ENCODE measurements at regions not wholly inside any gene's neighbourhood (a gene's known extent, or its start where the extent isn't known, plus 50 kb on each side); places are given as distances from the start of the nearest gene placed in this dataset.

DNA sequence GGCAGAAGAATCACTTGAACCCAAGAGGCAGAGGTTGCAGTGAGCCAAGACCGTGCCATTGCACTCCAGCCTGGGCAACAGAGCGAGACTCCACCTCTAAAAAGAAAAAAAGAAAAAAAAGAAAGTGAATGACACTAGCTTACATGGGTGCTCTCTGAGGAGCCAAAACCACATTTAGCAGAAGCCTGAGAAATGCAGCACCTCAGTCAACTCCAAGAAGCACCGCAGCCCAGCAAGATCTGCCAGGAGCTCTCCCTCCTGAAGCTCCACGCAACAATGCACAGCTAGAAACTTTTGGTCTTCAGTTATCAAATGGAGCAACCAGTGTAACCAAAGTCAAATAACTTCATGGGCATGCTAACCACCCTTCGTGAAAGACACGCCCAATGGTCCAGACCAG is 229.1 kb downstream of the SETD4 start:
- H3K4me3 ChIP-seq (ENCODE audit: low read length) = no peak overlapping the region
- no peaks in the 10 kb centered on the region for H3K27me3 ChIP-seq (ENCODE audit: low read length)
- no peak overlapping the region for H3K27ac ChIP-seq (ENCODE audit: low read length)
- no peak for DNase-seq
- H3K9ac ChIP-seq (ENCODE audit: low read length) = no peak overlapping the region
- H2AFZ ChIP-seq (ENCODE audit: low read length) = no peak overlapping the region
- no peaks in the 10 kb centered on the region for H4K20me1 ChIP-seq (ENCODE audit: insufficient read depth, low read depth, low read length)
- no peaks in the 10 kb centered on the region for H3K9me3 ChIP-seq (ENCODE audit: low read length)
- H3K4me1 ChIP-seq (ENCODE audit: low read length) = no peaks in the 10 kb centered on the region
- H3K36me3 ChIP-seq (ENCODE audit: insufficient read depth, low read length) = no peaks in the 10 kb centered on the region
- H3K79me2 ChIP-seq (ENCODE audit: low read length) = no peaks in the 10 kb centered on the region
- H3K4me2 ChIP-seq (ENCODE audit: low read depth, low read length, poor library complexity, severe bottlenecking) = no peak overlapping the region
- no peaks in the 10 kb centered on the region for H3K9me2 ChIP-seq (replicated peaks; ENCODE audit: insufficient read depth, low read length)

DNA sequence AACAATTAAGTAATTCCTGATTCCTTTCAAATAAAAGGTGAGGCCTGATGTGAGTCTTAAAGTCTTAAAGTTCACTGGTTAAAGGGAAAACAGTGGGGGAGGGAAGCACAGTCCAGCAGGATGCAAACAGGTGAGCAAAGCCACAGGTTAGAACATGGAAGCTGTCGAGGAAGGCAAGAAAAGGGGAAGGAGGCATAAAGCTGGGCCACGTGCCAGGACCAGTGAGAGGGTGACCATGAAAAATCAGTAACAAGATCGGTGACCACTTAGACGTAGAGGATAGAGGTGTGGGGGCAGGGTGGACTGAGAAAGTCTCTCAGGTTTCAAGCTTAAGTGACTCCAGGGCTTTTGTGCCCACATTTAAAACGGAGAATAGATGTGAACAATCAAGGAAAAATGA is 231.3 kb downstream of the SETD4 start:
- Histone ChIP-seq H3K9me3 (ENCODE audit: low read length) (no peaks in the 10 kb centered on the region), H3K9ac (ENCODE audit: low read length) (no peak overlapping the region), H3K36me3 (ENCODE audit: insufficient read depth, low read length) (no peaks in the 10 kb centered on the region), H3K27me3 (ENCODE audit: low read length) (no peaks in the 10 kb centered on the region), H3K4me2 (ENCODE audit: low read depth, low read length, poor library complexity, severe bottlenecking) (no peak overlapping the region), H3K79me2 (ENCODE audit: low read length) (no peaks in the 10 kb centered on the region), H3K9me2 (replicated peaks; ENCODE audit: insufficient read depth, low read length) (no peaks in the 10 kb centered on the region), H4K20me1 (ENCODE audit: insufficient read depth, low read depth, low read length) (no peaks in the 10 kb centered on the region), H3K27ac (ENCODE audit: low read length) (no peak overlapping the region), H3K4me1 (ENCODE audit: low read length) (no peaks in the 10 kb centered on the region), H3K4me3 (ENCODE audit: low read length) (no peak overlapping the region), H2AFZ (ENCODE audit: low read length) (no peak overlapping the region)
- DNase-seq = no peak

DNA sequence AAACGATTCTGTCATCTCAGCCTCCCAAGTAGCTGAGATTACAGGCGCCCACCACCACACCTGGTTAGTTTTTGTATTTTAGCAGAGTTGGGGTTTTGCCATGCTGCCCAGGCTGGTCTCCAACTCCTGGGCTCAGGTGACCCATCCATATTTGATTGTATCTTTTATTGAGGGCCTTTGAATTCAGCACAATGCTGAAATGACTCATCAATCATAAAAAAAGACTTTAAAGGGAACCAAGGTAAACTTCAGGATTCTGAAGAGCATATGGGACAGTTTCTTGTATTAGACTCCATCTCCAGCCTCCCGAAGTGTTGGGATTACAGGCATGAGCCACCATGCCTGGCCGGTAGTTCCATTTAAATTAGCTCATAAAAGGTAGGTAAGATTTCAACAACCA is 232.2 kb downstream of the SETD4 start:
- Histone ChIP-seq H3K27me3 (ENCODE audit: low read length) (no peaks in the 10 kb centered on the region), H3K36me3 (ENCODE audit: insufficient read depth, low read length) (no peaks in the 10 kb centered on the region), H3K9me2 (replicated peaks; ENCODE audit: insufficient read depth, low read length) (no peaks in the 10 kb centered on the region), H3K9ac (ENCODE audit: low read length) (no peak overlapping the region), H3K27ac (ENCODE audit: low read length) (no peak overlapping the region), H3K9me3 (ENCODE audit: low read length) (no peaks in the 10 kb centered on the region), H3K79me2 (ENCODE audit: low read length) (no peaks in the 10 kb centered on the region), H4K20me1 (ENCODE audit: insufficient read depth, low read depth, low read length) (no peaks in the 10 kb centered on the region), H3K4me2 (ENCODE audit: low read depth, low read length, poor library complexity, severe bottlenecking) (no peak overlapping the region), H2AFZ (ENCODE audit: low read length) (no peak overlapping the region), H3K4me3 (ENCODE audit: low read length) (no peak overlapping the region), H3K4me1 (ENCODE audit: low read length) (no peaks in the 10 kb centered on the region)
- no peak for DNase-seq

DNA sequence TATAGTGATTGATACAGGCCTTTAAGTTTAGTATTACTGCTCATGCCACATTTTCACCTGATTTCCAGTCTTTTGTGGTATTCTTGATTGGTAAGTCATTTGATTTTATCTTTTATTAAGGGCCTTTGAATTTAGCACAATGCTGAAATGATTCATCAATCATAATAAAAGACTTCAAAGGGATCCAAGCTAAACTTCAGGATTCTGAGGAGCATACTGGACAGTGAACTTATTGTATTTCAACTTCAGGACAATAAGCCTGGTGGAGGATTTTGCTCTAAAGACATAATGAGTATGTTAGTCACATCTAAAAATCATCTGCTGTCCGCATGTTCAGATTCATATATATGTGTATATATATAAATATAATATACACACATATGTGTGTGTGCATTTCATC is 233.3 kb downstream of the SETD4 start:
- Histone ChIP-seq H3K79me2 (ENCODE audit: low read length) (no peaks in the 10 kb centered on the region), H3K4me1 (ENCODE audit: low read length) (no peaks in the 10 kb centered on the region), H3K9me2 (replicated peaks; ENCODE audit: insufficient read depth, low read length) (no peaks in the 10 kb centered on the region), H3K9me3 (ENCODE audit: low read length) (no peaks in the 10 kb centered on the region), H3K36me3 (ENCODE audit: insufficient read depth, low read length) (no peaks in the 10 kb centered on the region), H4K20me1 (ENCODE audit: insufficient read depth, low read depth, low read length) (no peaks in the 10 kb centered on the region), H3K27me3 (ENCODE audit: low read length) (no peaks in the 10 kb centered on the region), H2AFZ (ENCODE audit: low read length) (no peak overlapping the region), H3K4me2 (ENCODE audit: low read depth, low read length, poor library complexity, severe bottlenecking) (no peak overlapping the region), H3K9ac (ENCODE audit: low read length) (no peak overlapping the region), H3K4me3 (ENCODE audit: low read length) (no peak overlapping the region), H3K27ac (ENCODE audit: low read length) (no peak overlapping the region)
- no peak for DNase-seq

DNA sequence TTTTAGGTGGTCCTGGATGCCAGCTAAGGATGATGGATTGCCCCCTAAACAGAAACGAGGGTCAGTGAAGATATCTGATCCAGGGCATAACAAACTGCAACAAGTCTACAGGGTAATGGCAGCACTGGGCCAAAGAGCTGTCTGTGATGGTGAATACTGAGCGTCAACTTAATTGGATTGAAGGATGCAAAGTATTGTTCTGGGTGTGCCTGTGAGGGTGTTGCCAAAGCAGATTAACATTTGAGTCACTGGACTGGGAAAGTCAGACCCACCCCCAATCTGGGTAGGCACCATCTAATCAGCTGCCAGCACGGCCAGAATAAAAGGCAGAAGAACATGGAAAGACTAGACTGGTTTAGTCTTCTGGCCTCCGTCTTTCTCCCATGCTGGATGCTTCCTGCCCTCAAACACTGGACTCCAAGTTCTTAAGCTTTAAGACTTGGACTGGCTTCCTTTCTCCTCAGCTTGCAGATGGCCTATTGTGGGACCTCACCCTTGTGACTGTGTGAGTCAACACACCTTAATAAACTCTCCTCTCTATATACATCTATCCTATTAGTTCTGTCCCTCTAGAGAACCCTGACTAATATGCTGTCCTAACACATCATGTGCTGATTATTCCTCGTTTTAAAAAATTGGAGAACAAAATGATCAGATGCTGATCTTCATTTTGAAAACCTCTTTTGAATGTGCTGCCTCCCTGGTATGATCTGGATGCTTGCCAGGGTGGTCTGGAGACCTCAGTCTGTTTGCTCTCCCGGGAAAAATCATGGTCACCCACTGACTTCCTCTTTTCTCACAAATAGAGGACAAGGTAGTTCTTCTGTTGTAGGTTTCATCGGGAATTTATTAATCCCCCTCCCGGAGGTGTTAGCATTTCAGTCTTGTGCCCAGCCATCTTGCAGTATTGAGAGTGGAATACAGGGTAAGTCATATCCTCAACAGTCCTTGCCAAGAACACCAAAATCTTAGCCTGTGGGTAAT is 234.7 kb downstream of the SETD4 start:
- H3K9me3 ChIP-seq (ENCODE audit: low read length) = no peaks in the 10 kb centered on the region
- H3K27me3 ChIP-seq (ENCODE audit: low read length) = no peaks in the 10 kb centered on the region
- no peaks in the 10 kb centered on the region for H3K79me2 ChIP-seq (ENCODE audit: low read length)
- no peaks in the 10 kb centered on the region for H3K36me3 ChIP-seq (ENCODE audit: insufficient read depth, low read length)
- no peak overlapping the region for H2AFZ ChIP-seq (ENCODE audit: low read length)
- no peak overlapping the region for H3K4me3 ChIP-seq (ENCODE audit: low read length)
- H3K4me2 ChIP-seq (ENCODE audit: low read depth, low read length, poor library complexity, severe bottlenecking) = no peak overlapping the region
- no peak for DNase-seq
- H3K9ac ChIP-seq (ENCODE audit: low read length) = no peak overlapping the region
- H3K4me1 ChIP-seq (ENCODE audit: low read length) = no peaks in the 10 kb centered on the region
- H3K27ac ChIP-seq (ENCODE audit: low read length) = no peak overlapping the region
- H4K20me1 ChIP-seq (ENCODE audit: insufficient read depth, low read depth, low read length) = no peaks in the 10 kb centered on the region
- no peaks in the 10 kb centered on the region for H3K9me2 ChIP-seq (replicated peaks; ENCODE audit: insufficient read depth, low read length)

DNA sequence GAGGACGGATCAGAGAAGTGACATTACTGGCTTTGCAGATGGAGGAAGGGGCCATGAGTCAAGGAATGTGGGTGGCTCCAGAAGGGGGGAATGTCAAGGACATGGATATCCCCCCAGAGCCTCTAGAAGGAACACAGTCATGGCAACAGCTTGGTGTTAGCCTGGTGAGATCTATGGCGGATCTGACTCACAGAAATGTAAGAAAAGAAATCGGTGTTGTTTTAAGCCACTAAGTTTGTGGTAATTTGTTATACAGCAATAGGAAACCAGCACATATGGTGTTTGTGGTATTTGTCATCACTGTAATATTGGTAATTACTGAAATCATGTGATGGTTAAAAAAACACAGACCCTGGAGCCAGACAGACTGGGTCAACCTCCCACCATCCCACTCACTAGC is 236.2 kb downstream of the SETD4 start:
- H4K20me1 ChIP-seq (ENCODE audit: insufficient read depth, low read depth, low read length) = no peaks in the 10 kb centered on the region
- H3K9me3 ChIP-seq (ENCODE audit: low read length) = no peaks in the 10 kb centered on the region
- H3K4me3 ChIP-seq (ENCODE audit: low read length) = no peak overlapping the region
- no peaks in the 10 kb centered on the region for H3K4me1 ChIP-seq (ENCODE audit: low read length)
- H3K9ac ChIP-seq (ENCODE audit: low read length) = no peak overlapping the region
- H3K4me2 ChIP-seq (ENCODE audit: low read depth, low read length, poor library complexity, severe bottlenecking) = no peak overlapping the region
- no peak for DNase-seq
- no peaks in the 10 kb centered on the region for H3K9me2 ChIP-seq (replicated peaks; ENCODE audit: insufficient read depth, low read length)
- no peak overlapping the region for H3K27ac ChIP-seq (ENCODE audit: low read length)
- H3K79me2 ChIP-seq (ENCODE audit: low read length) = no peaks in the 10 kb centered on the region
- no peak overlapping the region for H2AFZ ChIP-seq (ENCODE audit: low read length)
- H3K36me3 ChIP-seq (ENCODE audit: insufficient read depth, low read length) = no peaks in the 10 kb centered on the region
- H3K27me3 ChIP-seq (ENCODE audit: low read length) = no peaks in the 10 kb centered on the region

DNA sequence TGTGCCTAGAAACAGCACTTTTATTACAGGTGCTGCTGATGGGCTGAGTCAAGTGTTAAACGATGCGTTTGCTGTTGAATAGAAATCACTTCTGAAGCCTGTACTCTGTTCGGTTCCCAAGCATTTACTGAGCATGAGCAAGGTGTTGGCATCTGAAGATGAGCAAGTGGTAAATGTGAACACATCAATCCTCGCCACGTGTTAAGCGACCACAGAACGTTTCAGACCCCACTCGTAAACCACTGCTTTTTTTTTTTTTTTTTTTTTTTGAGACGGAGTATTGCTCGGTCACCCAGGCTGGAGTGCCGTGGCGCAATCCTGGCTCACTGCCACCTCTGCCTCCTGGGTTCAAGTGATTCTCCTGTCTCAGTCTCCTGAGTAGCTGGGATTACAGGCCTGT is 241.2 kb downstream of the SETD4 start:
- no peaks in the 10 kb centered on the region for H3K27me3 ChIP-seq (ENCODE audit: low read length)
- DNase-seq = no peak
- H3K27ac ChIP-seq (ENCODE audit: low read length) = no peak overlapping the region
- H3K4me3 ChIP-seq (ENCODE audit: low read length) = no peak overlapping the region
- H3K4me2 ChIP-seq (ENCODE audit: low read depth, low read length, poor library complexity, severe bottlenecking) = no peak overlapping the region
- no peaks in the 10 kb centered on the region for H3K36me3 ChIP-seq (ENCODE audit: insufficient read depth, low read length)
- H4K20me1 ChIP-seq (ENCODE audit: insufficient read depth, low read depth, low read length) = no peaks in the 10 kb centered on the region
- no peaks in the 10 kb centered on the region for H3K9me2 ChIP-seq (replicated peaks; ENCODE audit: insufficient read depth, low read length)
- no peak overlapping the region for H3K9ac ChIP-seq (ENCODE audit: low read length)
- H3K9me3 ChIP-seq (ENCODE audit: low read length) = no peaks in the 10 kb centered on the region
- no peak overlapping the region for H2AFZ ChIP-seq (ENCODE audit: low read length)
- peaks cover 7% of the 10 kb centered on the region for H3K4me1 ChIP-seq (ENCODE audit: low read length)
- no peaks in the 10 kb centered on the region for H3K79me2 ChIP-seq (ENCODE audit: low read length)

DNA sequence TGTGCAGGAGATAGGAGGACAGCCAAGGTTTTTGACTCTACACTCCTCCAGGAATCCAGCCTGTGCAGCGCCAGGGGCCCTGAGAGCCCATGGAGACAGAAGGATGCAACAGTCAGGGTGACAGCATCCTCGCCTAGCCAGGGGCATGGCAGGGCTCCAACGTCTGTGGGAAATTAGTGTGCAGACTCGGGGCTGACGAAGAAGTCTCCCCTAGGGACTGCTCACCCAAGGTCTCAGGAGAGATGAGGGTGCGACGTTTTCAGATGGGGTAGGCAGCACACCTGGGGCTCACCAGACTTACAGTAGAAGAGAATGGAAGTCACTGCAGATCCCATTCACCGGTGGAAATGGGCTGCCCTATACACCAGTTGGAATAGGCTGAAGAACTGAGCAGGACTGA is 241.7 kb downstream of the SETD4 start:
- H3K27ac ChIP-seq (ENCODE audit: low read length) = no peak overlapping the region
- no peak overlapping the region for H2AFZ ChIP-seq (ENCODE audit: low read length)
- H3K9me3 ChIP-seq (ENCODE audit: low read length) = no peaks in the 10 kb centered on the region
- no peaks in the 10 kb centered on the region for H3K36me3 ChIP-seq (ENCODE audit: insufficient read depth, low read length)
- H3K4me3 ChIP-seq (ENCODE audit: low read length) = no peak overlapping the region
- DNase-seq = no peak
- H3K79me2 ChIP-seq (ENCODE audit: low read length) = no peaks in the 10 kb centered on the region
- H3K9ac ChIP-seq (ENCODE audit: low read length) = no peak overlapping the region
- H3K4me2 ChIP-seq (ENCODE audit: low read depth, low read length, poor library complexity, severe bottlenecking) = no peak overlapping the region
- H3K27me3 ChIP-seq (ENCODE audit: low read length) = no peaks in the 10 kb centered on the region
- H3K4me1 ChIP-seq (ENCODE audit: low read length) = peaks cover 7% of the 10 kb centered on the region
- no peaks in the 10 kb centered on the region for H4K20me1 ChIP-seq (ENCODE audit: insufficient read depth, low read depth, low read length)
- no peaks in the 10 kb centered on the region for H3K9me2 ChIP-seq (replicated peaks; ENCODE audit: insufficient read depth, low read length)
